KMS-11 (cell line): ENCODE measurements at regions not wholly inside any gene's neighbourhood (a gene's known extent, or its start where the extent isn't known, plus 50 kb on each side); places are given as distances from the start of the nearest gene placed in this dataset.

Experiments
- H2AFZ ChIP-seq: fragments of 200-600 bp; sonication (generic); 2 replicates; pipeline ENCODE4 v1.6.1; 2016; ENCODE audit warnings: antibody characterized with exemption, mixed run types, low read depth
- H3K27ac ChIP-seq: fragments of 200-600 bp; sonication (generic); 2 replicates; pipeline ENCODE4 v1.6.1; 2016; ENCODE audit warnings: mild to moderate bottlenecking, mixed run types
- H3K27me3 ChIP-seq: fragments of 200-600 bp; sonication (generic); 2 replicates; pipeline ENCODE4 v1.6.1; 2017; ENCODE audit warnings: mild to moderate bottlenecking, low read depth, mixed run types, moderate library complexity; ENCODE audit not compliant: insufficient read depth
- H3K36me3 ChIP-seq: fragments of 200-600 bp; sonication (generic); 2 replicates; pipeline ENCODE4 v1.6.1; 2017; ENCODE audit warnings: mild to moderate bottlenecking, mixed run types; ENCODE audit not compliant: insufficient read depth
- H3K4me1 ChIP-seq: fragments of 200-600 bp; sonication (generic); 2 replicates; pipeline ENCODE4 v1.6.1; 2016; ENCODE audit warnings: mild to moderate bottlenecking, low read depth, mixed run types; ENCODE audit not compliant: poor library complexity, severe bottlenecking
- H3K4me2 ChIP-seq: fragments of 200-600 bp; sonication (generic); 2 replicates; pipeline ENCODE4 v1.7.0; 2016; ENCODE audit warnings: mild to moderate bottlenecking, mixed run types
- H3K4me3 ChIP-seq: fragments of 200-600 bp; sonication (generic); IDR thresholded peaks from 2 replicates; pipeline ENCODE4 v1.6.1; 2017; ENCODE audit warnings: low read depth, low read length, mixed read lengths; ENCODE audit not compliant: insufficient read depth
- H3K79me2 ChIP-seq: fragments of 200-600 bp; sonication (generic); 2 replicates; pipeline ENCODE4 v1.6.1; 2016; ENCODE audit warnings: low read depth, mixed run types; ENCODE audit not compliant: insufficient read depth
- H3K9ac ChIP-seq: fragments of 200-600 bp; sonication (generic); 2 replicates; pipeline ENCODE4 v1.6.1; 2016; ENCODE audit warnings: mild to moderate bottlenecking, mixed run types
- H4K20me1 ChIP-seq: fragments of 200-600 bp; sonication (generic); 2 replicates; pipeline ENCODE4 v1.6.1; 2016; ENCODE audit warnings: mild to moderate bottlenecking, mixed run types; ENCODE audit not compliant: insufficient read depth
- CTCF ChIP-seq: fragments of 200-600 bp; sonication (generic); conservative IDR thresholded peaks from 2 replicates; pipeline ENCODE4 v1.6.1; 2017; ENCODE audit warnings: low read depth, mild to moderate bottlenecking, antibody characterized with exemption, low read length, moderate library complexity, mixed read lengths

GRCh38 chr16:8458481-8459046 is 131.7 kb downstream of the TMEM114 start:
- no peak overlapping the region for H2AFZ ChIP-seq
- H4K20me1 ChIP-seq = no peaks in the 10 kb centered on the region
- H3K4me2 ChIP-seq = no peak overlapping the region
- H3K4me1 ChIP-seq = no peaks in the 10 kb centered on the region
- H3K4me3 ChIP-seq = no peak overlapping the region
- TF ChIP-seq CTCF = no peak
- no peak overlapping the region for H3K9ac ChIP-seq
- H3K36me3 ChIP-seq = no peaks in the 10 kb centered on the region
- no peak overlapping the region for H3K27ac ChIP-seq
- H3K79me2 ChIP-seq = no peaks in the 10 kb centered on the region
- H3K27me3 ChIP-seq = no peaks in the 10 kb centered on the region

- H3K79me2 ChIP-seq = no peaks in the 10 kb centered on the region
- no peak overlapping the region for H2AFZ ChIP-seq
- no peak for TF ChIP-seq CTCF
- no peak overlapping the region for H3K4me2 ChIP-seq
- no peak overlapping the region for H3K9ac ChIP-seq
- H3K4me1 ChIP-seq = no peaks in the 10 kb centered on the region
- no peaks in the 10 kb centered on the region for H3K27me3 ChIP-seq
- no peak overlapping the region for H3K4me3 ChIP-seq
- no peak overlapping the region for H3K27ac ChIP-seq
- H4K20me1 ChIP-seq = no peaks in the 10 kb centered on the region
- H3K36me3 ChIP-seq = no peaks in the 10 kb centered on the region
Measured at GRCh38 chr16:8453359-8453758, 137.0 kb downstream of the TMEM114 start.

GRCh38 chr16:8452941-8453340 is 137.4 kb downstream of the TMEM114 start:
- no peaks in the 10 kb centered on the region for H3K4me1 ChIP-seq
- no peaks in the 10 kb centered on the region for H3K36me3 ChIP-seq
- H3K4me3 ChIP-seq = no peak overlapping the region
- no peak overlapping the region for H3K4me2 ChIP-seq
- no peak overlapping the region for H2AFZ ChIP-seq
- no peak overlapping the region for H3K9ac ChIP-seq
- H3K27me3 ChIP-seq = no peaks in the 10 kb centered on the region
- TF ChIP-seq CTCF = no peak
- no peaks in the 10 kb centered on the region for H4K20me1 ChIP-seq
- H3K27ac ChIP-seq = no peak overlapping the region
- H3K79me2 ChIP-seq = no peaks in the 10 kb centered on the region

- Histone ChIP-seq H3K79me2 (no peaks in the 10 kb centered on the region), H3K4me2 (no peak overlapping the region), H3K4me1 (no peaks in the 10 kb centered on the region), H2AFZ (no peak overlapping the region), H3K36me3 (no peaks in the 10 kb centered on the region), H3K4me3 (no peak overlapping the region), H3K9ac (no peak overlapping the region), H4K20me1 (no peaks in the 10 kb centered on the region), H3K27ac (no peak overlapping the region), H3K27me3 (no peaks in the 10 kb centered on the region)
- TF ChIP-seq CTCF = no peak
Measured at GRCh38 chr16:8436931-8437330, 153.4 kb downstream of the TMEM114 start.
